OCI-LY1 (cell line): ENCODE measurements at regions not wholly inside any gene's neighbourhood (a gene's known extent, or its start where the extent isn't known, plus 50 kb on each side); places are given as distances from the start of the nearest gene placed in this dataset.

Experiments
- H2AFZ ChIP-seq: fragments of 200-600 bp; sonication (generic), shearing (Covaris generic); 2 replicates; pipeline ENCODE4 v1.6.0; 2014; ENCODE audit warnings: antibody characterized with exemption, mild to moderate bottlenecking, low read length
- H3F3A ChIP-seq: fragments of 200-600 bp; sonication (generic), shearing (Covaris generic); 2 replicates; pipeline ENCODE4 v1.6.0; 2014; ENCODE audit warnings: mild to moderate bottlenecking, antibody characterized with exemption, low read length, moderate library complexity; ENCODE audit not compliant: insufficient read depth
- H3K27ac ChIP-seq: fragments of 200-600 bp; sonication (generic); 2 replicates; pipeline ENCODE4 v1.5.1; 2014; ENCODE audit warnings: low read length, mixed run types, mild to moderate bottlenecking, low read depth; ENCODE audit not compliant: poor library complexity, severe bottlenecking
- H3K27me3 ChIP-seq: fragments of 200-600 bp; sonication (generic); 2 replicates; pipeline ENCODE4 v1.6.0; 2014; ENCODE audit warnings: antibody characterized with exemption, mild to moderate bottlenecking, low read length, moderate library complexity; ENCODE audit not compliant: insufficient read depth
- H3K36me3 ChIP-seq: fragments of 200-600 bp; sonication (generic); 2 replicates; pipeline ENCODE4 v1.6.1; 2014; ENCODE audit warnings: mild to moderate bottlenecking, antibody characterized with exemption, low read length, moderate library complexity, mixed read lengths; ENCODE audit not compliant: insufficient read depth
- H3K4me1 ChIP-seq: fragments of 200-600 bp; sonication (generic); 2 replicates; pipeline ENCODE4 v1.5.1; 2014; ENCODE audit warnings: mild to moderate bottlenecking, low read length, moderate library complexity; ENCODE audit not compliant: insufficient read depth, severe bottlenecking
- H3K4me2 ChIP-seq: fragments of 200-600 bp; sonication (generic), shearing (Covaris generic); 2 replicates; pipeline ENCODE4 v1.6.1; 2014; ENCODE audit warnings: low read length
- H3K4me3 ChIP-seq: fragments of 200-600 bp; sonication (generic); 2 replicates; pipeline ENCODE4 v1.5.1; 2014; ENCODE audit warnings: low read length, low read depth, mild to moderate bottlenecking, mixed read lengths; ENCODE audit not compliant: poor library complexity, severe bottlenecking
- H3K79me2 ChIP-seq: fragments of 200-600 bp; shearing (Covaris generic); 2 replicates; pipeline ENCODE4 v1.6.1; 2016; ENCODE audit warnings: mixed run types, low read length, mixed read lengths; ENCODE audit not compliant: insufficient read depth
- H3K9ac ChIP-seq: fragments of 200-600 bp; sonication (generic), shearing (Covaris generic); 2 replicates; pipeline ENCODE4 v1.6.1; 2014; ENCODE audit warnings: mild to moderate bottlenecking, low read length, mixed read lengths
- H3K9me2 ChIP-seq: fragments of 200-600 bp; sonication (generic), shearing (Covaris generic); 2 replicates; pipeline ENCODE4 v1.6.1; 2014; ENCODE audit warnings: low read depth, mild to moderate bottlenecking, low read length, mixed read lengths
- H3K9me3 ChIP-seq: fragments of 200-600 bp; shearing (Covaris generic); 2 replicates; pipeline ENCODE4 v1.6.1; 2014; ENCODE audit warnings: low read length, mixed read lengths
- H4K20me1 ChIP-seq: fragments of 200-600 bp; sonication (generic), shearing (Covaris generic); 2 replicates; pipeline ENCODE4 v1.6.0; 2016; ENCODE audit warnings: mild to moderate bottlenecking, low read length; ENCODE audit not compliant: insufficient read depth
- CTCF ChIP-seq: fragments of 200-600 bp; sonication (generic), shearing (Covaris generic); IDR thresholded peaks from 2 replicates; pipeline ENCODE4 v1.5.1; 2017; ENCODE audit warnings: mild to moderate bottlenecking, antibody characterized with exemption, low read length, moderate library complexity, mixed read lengths
- EZH2 ChIP-seq: fragments of 200-600 bp; sonication (generic), shearing (Covaris generic); IDR thresholded peaks from 2 replicates; pipeline ENCODE4 v1.8.0; 2017; ENCODE audit warnings: borderline replicate concordance, mixed run types, mild to moderate bottlenecking, antibody characterized with exemption, low read length, moderate library complexity, mixed read lengths

GRCh38 chr3:80496452-80496851 lies 728.7 kb upstream of the ROBO1 start:
- H3K79me2 ChIP-seq: no peaks in the 10 kb centered on the region
- no peak overlapping the region for H3K4me3 ChIP-seq
- no peaks in the 10 kb centered on the region for H3K36me3 ChIP-seq
- no peak overlapping the region for H3K9ac ChIP-seq
- no peak for TF ChIP-seq CTCF
- TF ChIP-seq EZH2: no peak
- no peak overlapping the region for H2AFZ ChIP-seq
- H3K4me1 ChIP-seq: no peaks in the 10 kb centered on the region
- no peaks in the 10 kb centered on the region for H3K27me3 ChIP-seq
- no peaks in the 10 kb centered on the region for H3K9me2 ChIP-seq
- no peaks in the 10 kb centered on the region for H3K9me3 ChIP-seq
- no peak overlapping the region for H3K27ac ChIP-seq
- H4K20me1 ChIP-seq: no peaks in the 10 kb centered on the region
- no peaks in the 10 kb centered on the region for H3F3A ChIP-seq
- no peak overlapping the region for H3K4me2 ChIP-seq

DNA sequence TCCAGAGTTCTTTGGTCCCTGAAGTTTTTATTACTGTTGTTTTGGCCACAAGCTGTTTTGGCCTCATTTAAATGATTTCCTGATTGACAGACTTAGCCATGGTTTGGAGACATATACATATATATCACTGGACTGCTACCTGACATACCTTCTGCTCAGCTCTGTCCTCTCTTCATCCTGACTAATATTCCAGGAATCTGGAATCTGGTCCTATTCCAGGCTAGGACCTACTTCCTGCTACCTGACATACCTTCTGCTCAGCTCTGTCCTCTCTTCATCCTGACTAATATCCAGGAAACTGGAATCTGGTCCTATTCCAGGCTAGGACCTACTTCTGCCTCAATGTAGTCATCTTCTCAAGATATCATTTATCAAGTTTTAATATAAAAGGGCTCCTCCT lies 724.4 kb upstream of the ROBO1 start:
- H3K9me3 ChIP-seq: no peaks in the 10 kb centered on the region
- TF ChIP-seq EZH2 (no peak), CTCF (no peak)
- no peak overlapping the region for H2AFZ ChIP-seq
- no peaks in the 10 kb centered on the region for H3K79me2 ChIP-seq
- H3K4me1 ChIP-seq: no peaks in the 10 kb centered on the region
- no peak overlapping the region for H3K9ac ChIP-seq
- H3K27me3 ChIP-seq: no peaks in the 10 kb centered on the region
- no peak overlapping the region for H3K27ac ChIP-seq
- no peaks in the 10 kb centered on the region for H3F3A ChIP-seq
- H3K4me3 ChIP-seq: no peak overlapping the region
- no peaks in the 10 kb centered on the region for H4K20me1 ChIP-seq
- H3K36me3 ChIP-seq: no peaks in the 10 kb centered on the region
- H3K9me2 ChIP-seq: no peaks in the 10 kb centered on the region
- no peak overlapping the region for H3K4me2 ChIP-seq

DNA sequence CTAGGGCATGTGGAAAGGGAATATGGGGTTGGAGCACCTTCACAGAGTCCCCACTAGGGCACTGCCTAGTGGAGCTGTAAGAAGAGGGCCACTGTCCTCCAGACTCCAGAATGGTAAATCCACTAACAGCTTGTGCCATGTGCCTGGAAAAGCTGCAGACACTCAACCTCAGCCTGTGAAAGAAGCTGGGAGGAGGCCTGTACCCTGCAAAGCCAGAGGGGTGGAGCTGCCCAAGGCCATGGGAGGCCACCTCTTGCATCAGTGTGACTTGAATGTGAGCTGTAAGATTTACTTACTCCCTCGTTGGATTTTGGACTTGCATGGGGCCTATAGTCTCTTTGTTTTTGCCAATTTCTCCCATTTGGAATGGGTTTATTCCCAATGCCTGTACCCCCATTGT lies 705.2 kb upstream of the ROBO1 start:
- Histone ChIP-seq H3K4me1 (no peaks in the 10 kb centered on the region), H2AFZ (no peak overlapping the region), H3K27me3 (no peaks in the 10 kb centered on the region), H3K4me3 (no peak overlapping the region), H3K9me2 (no peaks in the 10 kb centered on the region), H3K9ac (no peak overlapping the region), H3K36me3 (no peaks in the 10 kb centered on the region), H3K4me2 (no peak overlapping the region), H4K20me1 (no peaks in the 10 kb centered on the region), H3K79me2 (no peaks in the 10 kb centered on the region), H3K27ac (no peak overlapping the region), H3K9me3 (no peaks in the 10 kb centered on the region), H3F3A (no peaks in the 10 kb centered on the region)
- TF ChIP-seq CTCF: no peak
- no peak for TF ChIP-seq EZH2
